Inflammatory macrophage (primary cell): ENCODE measurements at regions not wholly inside any gene's neighbourhood (a gene's known extent, or its start where the extent isn't known, plus 50 kb on each side); places are given as distances from the start of the nearest gene placed in this dataset.

Experiments used
- DNase-seq, 2 donors: peaks; one replicate each; pipeline ENCODE4 v3.0.0-alpha.2; 2020 to 2022

GRCh38 chr7:42617071-42617765 is 294.7 kb downstream of the C7orf25 start:
- DNase-seq, result no peak

- DNase-seq, result no peak
Measured at GRCh38 chr7:42614636-42615035, 297.2 kb downstream of the C7orf25 start.

- DNase-seq, result no peak
Measured at GRCh38 chr7:42611961-42612360, 299.9 kb downstream of the C7orf25 start.

- no peak for DNase-seq
Measured at GRCh38 chr7:42611289-42611928, 300.5 kb downstream of the C7orf25 start.

- DNase-seq, result no peak
Measured at GRCh38 chr7:42606193-42606905, 305.5 kb downstream of the C7orf25 start.

- no peak for DNase-seq
Measured at GRCh38 chr7:42605406-42606192, 306.3 kb downstream of the C7orf25 start.

GRCh38 chr7:42603496-42603895 is 308.4 kb downstream of the C7orf25 start:
- no peak for DNase-seq

GRCh38 chr7:42597300-42597699 is 314.6 kb downstream of the C7orf25 start:
- DNase-seq, result no peak

GRCh38 chr7:42596737-42597136 is 315.1 kb downstream of the C7orf25 start:
- DNase-seq, result no peak

- DNase-seq, result no peak
Measured at GRCh38 chr7:42593860-42594259, 318.0 kb downstream of the C7orf25 start.

- no peak for DNase-seq
Measured at GRCh38 chr7:42590771-42591310, 321.0 kb downstream of the C7orf25 start.

- no peak for DNase-seq
Measured at GRCh38 chr7:42588876-42589275, 323.0 kb downstream of the C7orf25 start.

- DNase-seq, result no peak
Measured at GRCh38 chr7:42587806-42588205, 324.1 kb downstream of the C7orf25 start.

- no peak for DNase-seq
Measured at GRCh38 chr7:42580061-42580460, 331.8 kb downstream of the C7orf25 start.

GRCh38 chr7:42575171-42575570 is 336.7 kb downstream of the C7orf25 start:
- no peak for DNase-seq

- DNase-seq, result no peak
Measured at GRCh38 chr7:42574685-42575084, 337.2 kb downstream of the C7orf25 start.

- no peak for DNase-seq
Measured at GRCh38 chr7:42573881-42574672, 337.1 kb upstream of the GLI3 start.

- no peak for DNase-seq
Measured at GRCh38 chr7:42572561-42572960, 335.6 kb upstream of the GLI3 start.

GRCh38 chr7:42572056-42572455 is 335.0 kb upstream of the GLI3 start:
- DNase-seq, result no peak

- no peak for DNase-seq
Measured at GRCh38 chr7:42570944-42571343, 333.9 kb upstream of the GLI3 start.

GRCh38 chr7:42567051-42567450 is 330.0 kb upstream of the GLI3 start:
- DNase-seq, result no peak

GRCh38 chr7:42561797-42562196 is 324.8 kb upstream of the GLI3 start:
- DNase-seq, result no peak
